ENCODE measurements at regions not wholly inside any gene's neighbourhood (a gene's known extent, or its start where the extent isn't known, plus 50 kb on each side); places are given as distances from the start of the nearest gene placed in this dataset.

DNA sequence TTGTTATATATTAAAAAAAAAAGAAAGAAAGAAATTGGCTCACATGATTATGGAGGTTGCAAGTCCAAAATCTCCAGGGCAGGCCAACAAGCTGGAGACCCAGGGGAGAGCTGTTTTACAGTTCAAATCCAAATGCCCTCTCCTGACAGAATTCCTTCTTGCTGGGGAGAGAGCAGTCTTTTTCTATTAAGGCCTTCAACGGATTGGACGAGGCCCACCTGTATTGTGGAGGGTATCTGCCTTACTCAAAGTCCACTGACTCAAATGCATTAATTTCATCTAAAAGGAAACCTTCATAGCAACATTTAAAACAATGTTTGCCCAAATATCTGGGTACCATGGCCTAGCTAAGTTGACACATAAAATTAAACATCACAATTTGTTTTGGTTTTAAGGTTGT is 56.9 kb upstream of the TRIM67 start:
- BruUV-seq (replicated peaks), result no TSS peak
- Mint-ChIP-seq H3K27me3 (ENCODE audit: insufficient read depth, unreplicated experiment) (peaks cover 31% of the 10 kb centered on the region), H3K27ac (ENCODE audit: low read depth, unreplicated experiment) (no peak overlapping the region), H3K4me3 (ENCODE audit: unreplicated experiment) (no peak overlapping the region), H3K9me3 (ENCODE audit: unreplicated experiment) (no peaks in the 10 kb centered on the region), H3K36me3 (ENCODE audit: insufficient read depth, unreplicated experiment) (no peaks in the 10 kb centered on the region), H3K4me1 (ENCODE audit: insufficient read depth, unreplicated experiment) (peaks cover 7% of the 10 kb centered on the region)
- no peak for DNase-seq (ENCODE audit: unreplicated experiment)
- ChIA-PET CTCF (interaction anchor here (0.6 kb wide), 1 partner anchor 23 kb away, joined by 5 read pairs; no protein-coding TSS in a partner anchor), POLR2A (interaction anchor here (0.6 to 0.7 kb wide), 3 partner anchors 10 to 49 kb away, joined by 3 read pairs; no protein-coding TSS in a partner anchor)
- TF ChIP-seq, protein P1, sequence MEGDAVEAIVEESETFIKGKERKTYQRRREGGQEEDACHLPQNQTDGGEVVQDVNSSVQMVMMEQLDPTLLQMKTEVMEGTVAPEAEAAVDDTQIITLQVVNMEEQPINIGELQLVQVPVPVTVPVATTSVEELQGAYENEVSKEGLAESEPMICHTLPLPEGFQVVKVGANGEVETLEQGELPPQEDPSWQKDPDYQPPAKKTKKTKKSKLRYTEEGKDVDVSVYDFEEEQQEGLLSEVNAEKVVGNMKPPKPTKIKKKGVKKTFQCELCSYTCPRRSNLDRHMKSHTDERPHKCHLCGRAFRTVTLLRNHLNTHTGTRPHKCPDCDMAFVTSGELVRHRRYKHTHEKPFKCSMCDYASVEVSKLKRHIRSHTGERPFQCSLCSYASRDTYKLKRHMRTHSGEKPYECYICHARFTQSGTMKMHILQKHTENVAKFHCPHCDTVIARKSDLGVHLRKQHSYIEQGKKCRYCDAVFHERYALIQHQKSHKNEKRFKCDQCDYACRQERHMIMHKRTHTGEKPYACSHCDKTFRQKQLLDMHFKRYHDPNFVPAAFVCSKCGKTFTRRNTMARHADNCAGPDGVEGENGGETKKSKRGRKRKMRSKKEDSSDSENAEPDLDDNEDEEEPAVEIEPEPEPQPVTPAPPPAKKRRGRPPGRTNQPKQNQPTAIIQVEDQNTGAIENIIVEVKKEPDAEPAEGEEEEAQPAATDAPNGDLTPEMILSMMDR (IDR thresholded peaks at IDR 0.05; ENCODE audit: unreplicated experiment), result no peak
- intact Hi-C loops (cut with micrococcal nuclease), result no loop called here

DNA sequence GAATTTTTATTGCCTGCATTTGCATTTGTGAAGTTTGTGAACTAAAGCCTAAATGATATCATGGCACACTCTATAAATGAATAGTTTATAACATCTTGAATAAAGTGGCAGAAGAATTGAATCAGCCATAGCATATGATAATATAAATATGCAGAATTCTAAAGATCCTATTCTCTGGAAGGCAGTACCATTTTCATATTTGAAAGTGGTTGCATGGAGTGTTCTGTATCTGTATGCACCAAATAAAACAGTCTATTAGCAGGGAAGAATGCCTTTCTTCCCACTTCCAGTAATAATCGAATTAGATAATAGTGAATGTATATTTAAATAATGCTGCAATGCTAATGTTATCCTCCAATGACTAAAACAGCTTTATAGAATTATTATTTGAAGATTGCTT is 57.9 kb upstream of the TRIM67 start:
- H3K4me1 Mint-ChIP-seq (ENCODE audit: insufficient read depth, unreplicated experiment), result peaks cover 7% of the 10 kb centered on the region
- intact Hi-C loops (cut with micrococcal nuclease), result no loop called here
- H3K36me3 Mint-ChIP-seq (ENCODE audit: insufficient read depth, unreplicated experiment), result no peaks in the 10 kb centered on the region
- TF ChIP-seq, protein P1 (IDR thresholded peaks at IDR 0.05; ENCODE audit: unreplicated experiment), result no peak
- H3K27ac Mint-ChIP-seq (ENCODE audit: low read depth, unreplicated experiment), result no peak overlapping the region
- BruUV-seq (replicated peaks), result no TSS peak
- ChIA-PET CTCF (no interaction called here), POLR2A (no interaction called here)
- no peaks in the 10 kb centered on the region for H3K9me3 Mint-ChIP-seq (ENCODE audit: unreplicated experiment)
- H3K27me3 Mint-ChIP-seq (ENCODE audit: insufficient read depth, unreplicated experiment), result peaks cover 40% of the 10 kb centered on the region
- DNase-seq (ENCODE audit: unreplicated experiment), result no peak
- no peak overlapping the region for H3K4me3 Mint-ChIP-seq (ENCODE audit: unreplicated experiment)

DNA sequence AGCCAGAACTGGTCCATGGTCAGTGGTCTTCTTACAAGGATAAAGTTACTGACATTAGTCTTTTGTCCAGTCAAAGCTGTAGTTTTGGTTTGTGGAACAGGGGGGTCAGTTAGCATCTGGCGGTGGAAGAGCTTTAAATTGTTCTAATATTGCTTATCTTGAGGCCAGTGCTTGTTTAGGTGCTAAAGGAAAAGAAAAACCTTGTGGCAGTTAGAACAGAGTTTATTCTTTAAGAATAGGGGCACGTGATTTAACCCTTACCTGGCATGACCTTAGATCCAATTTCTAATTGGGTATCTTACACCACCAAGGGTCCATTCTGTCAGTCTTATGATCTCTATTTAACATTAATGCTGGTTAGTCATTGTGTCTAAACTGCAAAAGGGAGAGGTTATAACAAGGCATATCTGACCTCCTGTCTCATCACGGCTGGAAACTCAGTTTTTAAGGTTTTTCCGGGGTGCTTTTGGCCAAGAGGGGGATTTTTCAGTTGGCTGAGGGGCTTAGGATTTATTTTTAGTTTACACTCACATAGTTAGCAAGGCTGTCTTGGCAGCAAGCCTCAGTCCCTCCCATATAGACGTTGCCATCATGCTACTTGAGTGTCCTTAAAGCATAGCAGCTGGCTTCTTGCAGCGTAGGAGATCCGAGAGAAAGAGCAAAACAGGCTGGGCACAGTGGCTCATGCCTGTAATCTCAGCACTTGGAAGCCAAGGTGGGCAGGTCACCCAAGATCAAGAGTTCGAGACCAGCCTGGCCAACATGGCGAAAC is 60.1 kb upstream of the FAM89A start:
- TF ChIP-seq, protein P1 (IDR thresholded peaks at IDR 0.05; ENCODE audit: unreplicated experiment), result no peak
- intact Hi-C loops (cut with micrococcal nuclease), result loop anchor here (10.0 kb wide), 1 partner anchor 55 kb away; no protein-coding TSS in a partner anchor
- H3K27me3 Mint-ChIP-seq (ENCODE audit: insufficient read depth, unreplicated experiment), result peaks cover 77% of the 10 kb centered on the region
- CTCF ChIA-PET, result interaction anchor here (0.6 to 1.0 kb wide), 2 partner anchors 8 to 102 kb away, joined by 5 to 6 read pairs; no protein-coding TSS in a partner anchor
- no TSS peak for BruUV-seq (replicated peaks)
- H3K36me3 Mint-ChIP-seq (ENCODE audit: insufficient read depth, unreplicated experiment), result no peaks in the 10 kb centered on the region
- no peaks in the 10 kb centered on the region for H3K4me1 Mint-ChIP-seq (ENCODE audit: insufficient read depth, unreplicated experiment)
- POLR2A ChIA-PET, result no interaction called here
- H3K4me3 Mint-ChIP-seq (ENCODE audit: unreplicated experiment), result no peak overlapping the region
- H3K27ac Mint-ChIP-seq (ENCODE audit: low read depth, unreplicated experiment), result no peak overlapping the region
- DNase-seq (ENCODE audit: unreplicated experiment), result no peak
- no peaks in the 10 kb centered on the region for H3K9me3 Mint-ChIP-seq (ENCODE audit: unreplicated experiment)

DNA sequence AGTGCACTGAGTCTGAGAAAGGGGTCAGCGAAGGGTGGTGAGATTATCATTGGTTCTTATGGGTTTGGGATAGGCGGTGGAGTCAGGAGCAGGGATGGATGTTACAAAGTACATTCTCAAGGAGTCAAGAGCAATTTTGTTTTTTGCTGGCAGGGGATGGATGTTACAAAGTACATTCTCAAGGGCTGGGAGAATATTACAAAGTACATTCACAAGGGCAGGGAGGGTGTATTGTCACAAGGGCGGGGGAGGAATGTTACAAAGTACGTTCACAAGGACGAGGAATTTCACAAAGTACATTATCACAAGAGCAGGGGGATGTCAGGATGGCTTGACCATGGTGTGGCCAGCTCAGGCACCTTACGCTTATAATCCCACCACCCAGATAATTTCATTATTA is 59.3 kb upstream of the FAM89A start:
- no peaks in the 10 kb centered on the region for H3K36me3 Mint-ChIP-seq (ENCODE audit: insufficient read depth, unreplicated experiment)
- TF ChIP-seq, protein P1 (IDR thresholded peaks at IDR 0.05; ENCODE audit: unreplicated experiment), result no peak
- ChIA-PET CTCF (no interaction called here), POLR2A (no interaction called here)
- no peak overlapping the region for H3K27ac Mint-ChIP-seq (ENCODE audit: low read depth, unreplicated experiment)
- intact Hi-C loops (cut with micrococcal nuclease), result loop anchor here (10.0 kb wide), 1 partner anchor 55 kb away; no protein-coding TSS in a partner anchor
- H3K4me3 Mint-ChIP-seq (ENCODE audit: unreplicated experiment), result no peak overlapping the region
- BruUV-seq (replicated peaks), result no TSS peak
- no peaks in the 10 kb centered on the region for H3K4me1 Mint-ChIP-seq (ENCODE audit: insufficient read depth, unreplicated experiment)
- H3K27me3 Mint-ChIP-seq (ENCODE audit: insufficient read depth, unreplicated experiment), result peaks cover 86% of the 10 kb centered on the region
- H3K9me3 Mint-ChIP-seq (ENCODE audit: unreplicated experiment), result no peaks in the 10 kb centered on the region
- DNase-seq (ENCODE audit: unreplicated experiment), result no peak
